Stimulated activated naive CD8-positive, alpha-beta T cell treated with anti-CD3 and anti-CD28 coated beads, Interleukin-15, amount 100 ng/mL, for 72 hours (primary cell): ENCODE measurements at regions not wholly inside any gene's neighbourhood (a gene's known extent, or its start where the extent isn't known, plus 50 kb on each side); places are given as distances from the start of the nearest gene placed in this dataset.
A peak's percentile ranks its signal among the peaks of the same experiment; 100 is the strongest.

ENCODE experiments used
- ATAC-seq: fragments of 150-1000 bp; cut with Tn5 transposase; 2 replicates; pipeline ENCODE4 v1.10.0; 2021; ENCODE audit warnings: mild to moderate bottlenecking, moderate library complexity
- DNase-seq, 2 donors: peaks; one replicate each; pipeline ENCODE4 v3.0.0; 2021 to 2022
- H3K27ac Mint-ChIP-seq, 2 donors: one replicate each; pipeline ENCODE4 v1.8.0; 2022; ENCODE audit warnings: mild to moderate bottlenecking in 2 of 2, mixed read lengths in 2 of 2, moderate library complexity in 2 of 2
- H3K27me3 Mint-ChIP-seq: one replicate; pipeline ENCODE4 v1.8.0; 2022; ENCODE audit warnings: mixed read lengths
- H3K4me1 Mint-ChIP-seq: one replicate; pipeline ENCODE4 v1.8.0; 2022; ENCODE audit warnings: mild to moderate bottlenecking, mixed read lengths
- H3K4me3 Mint-ChIP-seq, 2 donors: one replicate each; pipeline ENCODE4 v1.8.0; 2022; ENCODE audit warnings: mild to moderate bottlenecking in 2 of 2, mixed read lengths in 2 of 2, moderate library complexity in 1 of 2
- H3K9me3 Mint-ChIP-seq, 2 donors: one replicate each; pipeline ENCODE4 v1.8.0; 2022; ENCODE audit warnings: mixed read lengths in 2 of 2

GRCh38 chr12:92089559-92089958 is 56.1 kb downstream of the BTG1 start:
- Mint-ChIP-seq H3K9me3 (no peaks in the 10 kb centered on the region), H3K27ac (peak overlapping the region in 1 of 2 donors; percentile 63), H3K4me3 (no peak overlapping the region), H3K27me3 (no peaks in the 10 kb centered on the region), H3K4me1 (peaks cover 55% of the 10 kb centered on the region)
- ATAC-seq (no peak), DNase-seq (no peak)

- Mint-ChIP-seq H3K27ac (peak overlapping the region in 1 of 2 donors; percentile 85), H3K4me3 (peak overlapping the region; percentile 9 to 56), H3K27me3 (no peaks in the 10 kb centered on the region), H3K9me3 (no peaks in the 10 kb centered on the region), H3K4me1 (peaks cover 52% of the 10 kb centered on the region)
- ATAC-seq: no peak
- no peak for DNase-seq
Observed at GRCh38 chr12:92088805-92089204, 56.8 kb downstream of the BTG1 start.

- no peak for DNase-seq
- Mint-ChIP-seq H3K4me1 (peaks cover 41% of the 10 kb centered on the region), H3K9me3 (no peaks in the 10 kb centered on the region), H3K27me3 (no peaks in the 10 kb centered on the region), H3K27ac (no peak overlapping the region), H3K4me3 (no peak overlapping the region)
- no peak for ATAC-seq
Observed at GRCh38 chr12:92085736-92086040, 60.0 kb downstream of the BTG1 start.

GRCh38 chr12:92085040-92085735 is 60.5 kb downstream of the BTG1 start:
- H3K4me3 Mint-ChIP-seq: peak overlapping the region; percentile 20 to 39
- DNase-seq: peak in 1 of 2 donors; percentile 34
- peak overlapping the region; percentile 49 to 81 for H3K27ac Mint-ChIP-seq
- no peaks in the 10 kb centered on the region for H3K9me3 Mint-ChIP-seq
- H3K4me1 Mint-ChIP-seq: peaks cover 41% of the 10 kb centered on the region
- peak; percentile 87 for ATAC-seq
- no peaks in the 10 kb centered on the region for H3K27me3 Mint-ChIP-seq

DNA sequence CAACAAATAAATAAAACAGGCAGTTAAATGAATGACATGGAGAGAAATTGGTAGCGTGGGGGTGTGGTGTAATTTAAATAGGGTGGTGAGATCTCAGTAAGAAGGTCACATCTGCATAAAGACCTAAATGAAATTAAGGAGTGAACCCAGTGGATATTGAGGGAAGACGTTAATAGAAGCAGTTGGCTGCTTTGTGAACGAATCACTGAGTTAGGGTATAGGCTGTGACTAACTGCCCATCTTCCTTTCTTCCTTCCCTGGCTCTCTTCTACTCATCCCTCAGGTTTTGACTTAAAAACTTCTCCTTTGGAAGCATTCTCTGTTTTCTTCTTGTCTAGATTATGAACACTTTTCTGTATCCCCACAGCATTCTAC is 64.7 kb downstream of the BTG1 start:
- ATAC-seq: no peak
- DNase-seq: no peak
- H3K27ac Mint-ChIP-seq: peak overlapping the region in 1 of 2 donors; percentile 83
- H3K4me3 Mint-ChIP-seq: peak overlapping the region in 1 of 2 donors; percentile 70
- H3K27me3 Mint-ChIP-seq: no peaks in the 10 kb centered on the region
- peaks cover 64% of the 10 kb centered on the region for H3K4me1 Mint-ChIP-seq
- no peaks in the 10 kb centered on the region for H3K9me3 Mint-ChIP-seq

DNA sequence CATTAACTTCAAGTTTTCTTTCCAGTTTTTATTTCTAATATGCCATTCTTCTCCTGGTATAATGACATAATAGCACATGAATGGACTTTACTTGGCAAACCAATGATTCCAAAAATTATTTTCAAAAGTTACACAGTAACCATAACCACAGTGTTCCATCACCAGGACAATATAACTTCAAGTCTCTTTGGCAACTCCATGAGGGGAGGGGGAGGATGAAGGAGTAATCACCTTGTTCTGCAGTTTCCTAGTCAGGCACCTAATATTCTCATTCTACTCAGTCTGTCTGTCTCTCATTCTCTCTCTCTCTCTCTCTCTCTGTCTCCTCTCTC is 66.6 kb downstream of the BTG1 start:
- ATAC-seq (no peak), DNase-seq (no peak)
- Mint-ChIP-seq H3K9me3 (no peaks in the 10 kb centered on the region), H3K27ac (no peak overlapping the region), H3K4me3 (peak overlapping the region; percentile 55 to 70), H3K27me3 (no peaks in the 10 kb centered on the region), H3K4me1 (peaks cover 66% of the 10 kb centered on the region)

- no peaks in the 10 kb centered on the region for H3K27me3 Mint-ChIP-seq
- H3K9me3 Mint-ChIP-seq: no peaks in the 10 kb centered on the region
- peak overlapping the region in 1 of 2 donors; percentile 62 for H3K4me3 Mint-ChIP-seq
- ATAC-seq (peak; percentile 82), DNase-seq (no peak)
- H3K4me1 Mint-ChIP-seq: peaks cover 66% of the 10 kb centered on the region
- peak overlapping the region in 1 of 2 donors; percentile 20 for H3K27ac Mint-ChIP-seq
Observed at GRCh38 chr12:92078167-92079053, 67.2 kb downstream of the BTG1 start.

GRCh38 chr12:92077530-92077929 is 68.1 kb downstream of the BTG1 start:
- Mint-ChIP-seq H3K9me3 (no peaks in the 10 kb centered on the region), H3K4me3 (no peak overlapping the region), H3K27me3 (no peaks in the 10 kb centered on the region), H3K27ac (peak overlapping the region in 1 of 2 donors; percentile 76), H3K4me1 (peaks cover 66% of the 10 kb centered on the region)
- ATAC-seq (no peak), DNase-seq (no peak)

DNA sequence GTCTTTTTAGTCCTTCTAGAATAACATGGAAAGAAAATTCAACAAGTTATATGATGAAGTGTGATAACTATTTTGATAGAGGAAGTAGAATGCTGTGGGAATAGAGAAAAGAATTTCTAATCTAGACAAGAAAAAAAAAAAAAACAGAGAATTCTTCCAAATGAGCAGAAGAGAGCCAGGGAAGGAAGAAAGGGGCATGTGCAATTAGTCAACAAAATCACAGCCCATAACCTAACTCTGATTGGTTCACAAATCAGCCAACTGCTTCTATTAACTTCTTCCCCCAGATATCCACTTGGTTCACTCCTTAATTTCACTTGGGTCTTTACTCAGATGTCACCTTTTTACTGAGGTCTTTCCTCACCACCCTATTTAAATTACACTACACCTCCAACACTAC is 69.5 kb downstream of the BTG1 start:
- H3K27me3 Mint-ChIP-seq: no peaks in the 10 kb centered on the region
- H3K27ac Mint-ChIP-seq: no peak overlapping the region
- H3K4me1 Mint-ChIP-seq: peaks cover 63% of the 10 kb centered on the region
- H3K9me3 Mint-ChIP-seq: no peaks in the 10 kb centered on the region
- ATAC-seq: no peak
- DNase-seq: no peak
- no peak overlapping the region for H3K4me3 Mint-ChIP-seq

DNA sequence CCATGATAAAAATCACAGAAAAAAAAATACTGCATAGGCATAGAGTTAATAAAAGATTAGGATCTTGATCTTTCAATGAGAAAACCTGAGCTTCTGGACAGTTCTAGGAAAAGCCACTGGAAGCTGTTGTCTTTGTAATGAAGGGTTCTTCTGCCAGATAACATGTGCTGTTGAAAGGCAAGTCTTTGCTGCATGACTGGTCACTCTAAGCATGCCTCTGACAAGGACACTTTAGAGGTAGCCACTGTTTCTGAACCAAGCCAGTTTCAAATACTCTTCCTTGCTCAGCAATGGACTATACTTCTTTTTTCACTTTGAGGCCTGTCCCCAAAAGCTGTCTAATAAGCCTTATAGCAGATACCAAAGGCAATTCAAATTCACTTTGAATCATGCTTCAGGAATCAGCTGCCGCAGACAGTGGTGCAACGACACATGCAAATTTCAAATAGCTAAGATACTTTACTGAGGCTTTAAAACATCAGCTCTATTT is 70.2 kb downstream of the BTG1 start:
- no peak for DNase-seq
- no peak overlapping the region for H3K27ac Mint-ChIP-seq
- H3K4me3 Mint-ChIP-seq: no peak overlapping the region
- no peaks in the 10 kb centered on the region for H3K27me3 Mint-ChIP-seq
- H3K4me1 Mint-ChIP-seq: peaks cover 58% of the 10 kb centered on the region
- no peaks in the 10 kb centered on the region for H3K9me3 Mint-ChIP-seq
- no peak for ATAC-seq

DNA sequence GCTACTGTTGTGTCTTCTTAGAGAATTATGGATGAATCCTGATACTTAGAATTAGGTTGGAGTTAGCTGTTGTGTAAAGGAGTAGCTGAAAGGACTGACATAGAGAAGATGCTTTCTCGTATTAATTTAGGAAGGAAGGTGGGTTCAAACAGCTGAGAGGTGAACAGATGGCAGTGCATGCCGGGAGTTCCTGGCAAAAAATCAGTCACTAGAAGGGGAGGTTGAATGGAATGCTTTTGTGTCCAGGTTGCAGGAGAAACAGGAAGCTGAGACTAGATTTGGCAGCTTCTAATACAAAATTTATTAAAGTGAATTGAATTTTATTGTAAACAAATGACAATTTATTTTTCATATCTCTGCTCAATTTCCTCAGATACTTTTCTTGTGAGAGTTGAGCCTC is 70.8 kb downstream of the BTG1 start:
- H3K9me3 Mint-ChIP-seq: no peaks in the 10 kb centered on the region
- no peak for ATAC-seq
- DNase-seq: no peak
- no peak overlapping the region for H3K27ac Mint-ChIP-seq
- no peak overlapping the region for H3K4me3 Mint-ChIP-seq
- H3K4me1 Mint-ChIP-seq: peaks cover 58% of the 10 kb centered on the region
- no peaks in the 10 kb centered on the region for H3K27me3 Mint-ChIP-seq

DNA sequence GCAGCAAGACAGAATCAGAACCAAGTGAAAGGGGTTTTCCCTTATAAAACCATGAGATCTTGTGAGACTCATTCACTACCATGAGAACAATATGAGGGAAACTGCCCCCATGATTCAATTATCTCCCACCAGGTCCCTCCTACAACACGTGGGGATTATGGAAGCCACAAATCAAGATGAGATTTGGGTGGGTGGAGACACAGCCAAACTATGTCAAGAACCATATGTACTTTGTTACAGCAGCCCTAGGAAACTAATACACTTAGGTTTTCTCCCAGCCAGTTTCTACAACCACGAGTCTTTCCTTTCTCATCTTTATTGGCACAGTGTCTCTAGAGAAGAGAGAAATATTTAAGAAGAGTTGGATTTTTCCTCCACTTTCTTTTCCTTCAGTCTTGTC is 72.6 kb downstream of the BTG1 start:
- peak overlapping the region in 1 of 2 donors; percentile 22 for H3K27ac Mint-ChIP-seq
- peaks cover 50% of the 10 kb centered on the region for H3K4me1 Mint-ChIP-seq
- ATAC-seq (peak; percentile 54), DNase-seq (no peak)
- no peak overlapping the region for H3K4me3 Mint-ChIP-seq
- H3K27me3 Mint-ChIP-seq: no peaks in the 10 kb centered on the region
- H3K9me3 Mint-ChIP-seq: no peaks in the 10 kb centered on the region

GRCh38 chr12:92072112-92072511 is 73.5 kb downstream of the BTG1 start:
- H3K4me1 Mint-ChIP-seq: peaks cover 40% of the 10 kb centered on the region
- no peak for ATAC-seq

DNA sequence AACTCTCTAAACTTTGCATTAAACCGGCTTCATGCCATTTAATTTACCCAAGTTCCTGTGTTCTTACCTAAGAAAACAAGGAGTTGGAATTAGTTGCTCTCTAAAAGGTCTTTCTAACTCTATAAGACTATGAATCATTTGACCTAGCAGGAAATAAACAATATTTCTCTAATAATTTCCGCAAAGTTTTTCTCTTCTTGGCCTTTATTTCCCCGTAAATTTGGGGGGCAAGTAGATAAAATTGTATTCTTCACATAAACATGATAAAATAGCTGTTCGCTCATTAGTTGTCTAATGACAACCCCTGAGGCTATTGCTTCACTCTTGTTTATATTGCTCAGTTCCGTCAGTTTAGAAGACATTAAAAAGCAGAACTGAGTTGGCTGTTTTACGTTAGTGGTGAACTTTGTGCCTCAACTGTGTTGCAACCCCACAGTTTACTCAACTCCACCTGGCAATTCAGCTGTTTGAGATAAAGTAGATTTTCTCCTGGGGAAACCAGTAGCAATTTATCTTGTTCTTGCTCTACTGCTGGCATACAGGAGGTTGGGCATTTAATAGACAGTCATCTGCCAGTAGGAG is 74.7 kb downstream of the BTG1 start:
- Mint-ChIP-seq H3K27me3 (no peaks in the 10 kb centered on the region), H3K27ac (no peak overlapping the region), H3K9me3 (no peaks in the 10 kb centered on the region), H3K4me3 (no peak overlapping the region), H3K4me1 (peaks cover 35% of the 10 kb centered on the region)
- DNase-seq: no peak
- ATAC-seq: no peak

More at GRCh38 chr12:92072112-92072511, 73.5 kb downstream of the BTG1 start:
- no peak for DNase-seq
- Mint-ChIP-seq H3K9me3 (no peaks in the 10 kb centered on the region), H3K4me3 (no peak overlapping the region), H3K27ac (no peak overlapping the region), H3K27me3 (no peaks in the 10 kb centered on the region)

GRCh38 chr12:92070054-92070863 is 75.4 kb downstream of the BTG1 start:
- H3K4me3 Mint-ChIP-seq: no peak overlapping the region
- no peaks in the 10 kb centered on the region for H3K9me3 Mint-ChIP-seq
- no peak for DNase-seq
- peaks cover 36% of the 10 kb centered on the region for H3K4me1 Mint-ChIP-seq
- no peak for ATAC-seq
- no peaks in the 10 kb centered on the region for H3K27me3 Mint-ChIP-seq
- no peak overlapping the region for H3K27ac Mint-ChIP-seq
